22Rv1 (cell line): ENCODE measurements at regions not wholly inside any gene's neighbourhood (a gene's known extent, or its start where the extent isn't known, plus 50 kb on each side); places are given as distances from the start of the nearest gene placed in this dataset.

Experiments
- H3K27ac ChIP-seq: fragments of 450-650 bp; 2 replicates; pipeline ENCODE4 v1.5.1; 2017
- ZFX ChIP-seq: fragments of 450-650 bp; IDR thresholded peaks from 2 replicates; pipeline ENCODE4 v1.6.1; 2017; ENCODE audit warnings: antibody characterized with exemption, borderline replicate concordance
- TF ChIP-seq, protein P1 (sequence below): fragments of 450-650 bp; IDR thresholded peaks from 2 replicates; pipeline ENCODE4 v1.5.1; 2017; ENCODE audit warnings: mild to moderate bottlenecking

DNA sequence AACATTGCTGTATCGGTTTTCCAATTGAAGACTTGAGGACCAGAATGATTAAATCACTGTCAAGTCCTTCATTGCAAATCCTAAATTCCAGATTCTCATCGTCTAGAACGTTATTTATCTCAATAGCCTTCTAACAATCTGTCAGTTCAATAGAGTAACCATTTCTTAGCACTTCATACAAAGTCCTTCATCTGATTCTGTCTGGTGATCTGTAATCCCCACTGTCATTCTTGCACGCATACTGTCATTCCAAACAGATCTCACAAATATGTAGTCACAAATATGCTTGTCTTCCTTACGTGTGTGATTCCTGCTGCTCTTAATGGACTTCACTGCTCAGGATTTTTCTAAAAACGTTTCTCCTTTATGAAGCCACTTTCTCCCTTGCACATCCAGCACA, 1197.5 kb downstream of the EFNB2 start:
- TF ChIP-seq, protein P1, sequence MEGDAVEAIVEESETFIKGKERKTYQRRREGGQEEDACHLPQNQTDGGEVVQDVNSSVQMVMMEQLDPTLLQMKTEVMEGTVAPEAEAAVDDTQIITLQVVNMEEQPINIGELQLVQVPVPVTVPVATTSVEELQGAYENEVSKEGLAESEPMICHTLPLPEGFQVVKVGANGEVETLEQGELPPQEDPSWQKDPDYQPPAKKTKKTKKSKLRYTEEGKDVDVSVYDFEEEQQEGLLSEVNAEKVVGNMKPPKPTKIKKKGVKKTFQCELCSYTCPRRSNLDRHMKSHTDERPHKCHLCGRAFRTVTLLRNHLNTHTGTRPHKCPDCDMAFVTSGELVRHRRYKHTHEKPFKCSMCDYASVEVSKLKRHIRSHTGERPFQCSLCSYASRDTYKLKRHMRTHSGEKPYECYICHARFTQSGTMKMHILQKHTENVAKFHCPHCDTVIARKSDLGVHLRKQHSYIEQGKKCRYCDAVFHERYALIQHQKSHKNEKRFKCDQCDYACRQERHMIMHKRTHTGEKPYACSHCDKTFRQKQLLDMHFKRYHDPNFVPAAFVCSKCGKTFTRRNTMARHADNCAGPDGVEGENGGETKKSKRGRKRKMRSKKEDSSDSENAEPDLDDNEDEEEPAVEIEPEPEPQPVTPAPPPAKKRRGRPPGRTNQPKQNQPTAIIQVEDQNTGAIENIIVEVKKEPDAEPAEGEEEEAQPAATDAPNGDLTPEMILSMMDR: no peak
- TF ChIP-seq ZFX: no peak
- no peak overlapping the region for H3K27ac ChIP-seq

DNA sequence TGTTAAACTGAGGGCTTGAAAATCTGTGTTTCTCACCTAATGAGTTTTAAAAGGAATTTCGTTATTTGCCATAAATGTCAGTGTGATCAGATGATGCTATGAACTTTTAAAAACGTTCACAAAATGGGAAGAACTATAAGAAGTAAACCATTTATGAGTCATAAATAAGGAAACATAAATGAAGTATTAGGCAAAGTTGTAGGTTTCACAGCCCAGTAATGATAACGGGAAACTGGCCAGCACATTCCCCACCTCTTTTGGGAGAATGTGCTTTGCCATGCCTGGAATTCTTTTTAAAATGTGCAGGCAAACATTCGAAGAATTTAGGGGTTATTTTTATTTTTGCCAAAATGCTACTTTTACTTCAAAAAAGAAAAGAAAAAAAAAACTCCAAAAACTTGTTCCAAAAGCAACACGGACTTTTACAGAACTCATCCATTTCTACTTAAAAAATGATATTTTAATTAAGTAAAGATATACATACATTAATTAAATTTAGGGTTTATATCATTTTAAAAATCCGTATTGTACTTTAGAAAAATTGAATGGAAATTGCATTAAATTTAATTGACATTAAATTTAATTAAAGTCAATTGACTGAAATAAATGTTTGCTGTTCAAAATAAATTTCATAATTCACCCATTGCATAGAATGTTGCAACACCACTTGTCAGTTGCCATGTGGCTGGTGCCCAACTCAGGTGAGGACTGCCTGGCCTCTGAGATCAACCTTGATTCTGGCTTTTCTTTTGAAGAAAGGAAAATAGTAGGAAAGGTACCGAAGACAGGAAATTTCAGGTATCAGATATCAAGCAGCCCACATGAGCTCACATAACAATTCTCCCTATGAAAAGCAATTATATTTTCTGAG, 1198.5 kb downstream of the EFNB2 start:
- no peak overlapping the region for H3K27ac ChIP-seq
- no peak for TF ChIP-seq ZFX

DNA sequence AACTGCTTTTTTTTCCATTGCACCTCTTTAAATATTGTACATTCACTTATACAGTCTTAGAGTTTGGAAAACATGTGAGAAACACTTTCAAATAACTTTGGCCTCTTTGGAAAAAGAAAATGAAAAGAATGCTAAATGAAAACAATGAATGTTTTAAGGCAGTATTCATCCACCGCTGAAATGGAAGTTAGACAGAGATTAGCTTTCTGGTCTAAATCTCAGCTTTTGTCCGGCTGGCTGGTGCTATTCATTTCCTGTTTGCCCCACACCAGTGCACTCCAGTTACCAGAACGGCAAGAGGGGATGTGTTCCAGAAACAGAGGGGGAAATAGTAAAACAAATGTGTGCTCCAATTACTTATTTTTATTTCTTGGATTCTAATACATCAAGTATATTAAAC, 1201.3 kb downstream of the EFNB2 start:
- TF ChIP-seq, protein P1: no peak
- TF ChIP-seq ZFX: no peak

DNA sequence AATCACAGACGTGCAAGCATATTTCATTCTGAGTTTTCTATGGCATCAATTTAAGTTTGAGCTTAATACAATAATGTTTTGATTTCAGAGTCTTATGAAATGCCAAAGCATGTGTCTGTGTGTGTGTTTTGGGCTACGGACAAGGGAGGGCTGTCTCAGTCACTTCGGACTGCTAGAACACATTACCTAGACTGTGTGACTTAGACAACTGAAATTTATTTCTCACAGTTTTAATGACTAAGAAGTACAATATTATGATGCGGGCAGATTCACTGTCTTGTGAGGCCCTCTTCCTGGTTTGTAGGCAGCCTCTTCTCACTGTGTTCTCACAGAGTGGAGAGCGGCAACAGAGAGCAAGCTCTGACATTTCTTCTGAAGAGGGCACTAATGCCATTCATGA, 1202.0 kb downstream of the EFNB2 start:
- no peak overlapping the region for H3K27ac ChIP-seq
- TF ChIP-seq, protein P1: no peak
- no peak for TF ChIP-seq ZFX

More for the DNA sequence above, 1201.3 kb downstream of the EFNB2 start:
- H3K27ac ChIP-seq: no peak overlapping the region

DNA sequence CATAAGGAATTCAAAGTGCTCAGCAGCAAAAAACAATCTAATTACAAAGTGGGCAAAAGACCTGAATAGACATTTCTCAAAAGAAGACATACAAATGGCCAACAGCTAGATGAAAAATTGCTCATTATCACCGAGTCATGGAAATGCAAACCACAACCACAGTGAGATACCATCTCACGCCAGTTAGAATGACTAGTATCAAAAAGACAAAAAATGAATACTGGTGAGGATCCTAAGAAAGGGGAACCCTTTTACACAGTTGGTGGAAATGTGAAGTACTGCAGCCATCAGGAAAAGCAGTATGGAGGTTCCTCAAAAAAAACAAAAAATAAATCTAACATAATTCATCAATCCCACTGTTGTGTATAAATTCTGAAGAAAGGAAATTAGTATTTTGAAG, 1206.1 kb downstream of the EFNB2 start:
- TF ChIP-seq, protein P1: no peak
- no peak for TF ChIP-seq ZFX
- no peak overlapping the region for H3K27ac ChIP-seq

DNA sequence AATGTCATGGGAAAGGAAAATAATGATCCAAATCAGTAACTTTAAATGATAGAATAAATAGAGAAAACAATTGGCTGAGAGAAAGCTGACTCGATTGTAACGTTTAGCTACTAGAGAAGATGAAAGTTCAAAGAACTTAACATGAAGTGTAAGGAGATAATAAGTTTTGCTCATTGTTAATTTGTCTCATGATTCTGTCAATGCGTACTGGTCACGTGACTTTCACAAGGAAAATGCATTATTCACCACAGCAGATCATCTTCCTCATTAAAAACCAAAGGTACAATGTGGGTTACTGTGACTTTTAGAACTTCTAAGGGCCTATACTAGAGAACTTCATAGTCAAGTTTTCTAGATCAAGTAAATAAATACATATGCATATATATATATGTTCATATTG, 1207.2 kb downstream of the EFNB2 start:
- H3K27ac ChIP-seq: no peak overlapping the region
- TF ChIP-seq, protein P1: no peak
- no peak for TF ChIP-seq ZFX

DNA sequence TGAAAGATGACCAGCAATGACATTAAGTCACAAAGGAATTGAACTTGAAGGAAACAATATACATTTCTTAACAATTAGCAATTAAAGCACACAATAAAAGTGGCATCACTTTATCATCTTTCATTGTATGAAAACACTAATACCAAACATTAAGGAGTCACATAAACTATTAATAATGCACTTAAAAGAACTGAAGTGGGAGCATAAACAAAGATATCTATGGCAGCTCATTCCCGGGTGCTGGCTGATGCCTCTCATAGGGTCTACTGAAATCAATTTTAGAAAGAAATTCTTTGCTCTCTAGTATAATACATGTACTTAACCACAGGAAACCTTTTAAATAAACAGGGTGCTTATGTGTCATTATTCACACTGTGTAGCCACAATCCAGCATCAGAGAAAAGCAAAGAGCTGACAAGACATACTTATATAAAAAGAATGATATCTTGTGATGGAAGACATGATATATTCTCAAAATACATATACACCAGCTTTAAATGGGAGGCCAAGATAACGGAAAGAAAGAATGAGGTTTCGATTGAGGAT, 1207.8 kb downstream of the EFNB2 start:
- no peak overlapping the region for H3K27ac ChIP-seq
- TF ChIP-seq ZFX: no peak
- TF ChIP-seq, protein P1: no peak

DNA sequence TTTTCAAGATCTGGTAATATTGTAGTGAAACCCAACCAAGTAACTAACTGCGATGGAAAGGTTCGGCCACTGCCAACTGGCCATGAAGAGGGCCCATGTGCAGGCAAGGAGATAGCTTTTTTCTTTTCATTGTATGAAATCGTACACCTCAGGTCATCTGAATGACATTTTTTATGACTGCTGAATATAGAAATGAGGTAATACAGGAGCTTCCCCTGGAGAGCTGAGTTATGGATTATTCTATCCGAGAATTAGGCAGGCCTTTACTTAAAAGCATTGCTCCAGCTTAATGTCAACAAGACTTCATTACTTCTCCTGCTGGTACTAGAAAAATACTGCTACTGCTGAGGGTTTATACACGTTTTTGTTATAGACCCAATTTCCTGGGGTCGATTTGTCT, 1215.6 kb downstream of the EFNB2 start:
- no peak overlapping the region for H3K27ac ChIP-seq
- TF ChIP-seq, protein P1: no peak
- no peak for TF ChIP-seq ZFX
